HG03175 (cell line): ENCODE measurements at regions not wholly inside any gene's neighbourhood (a gene's known extent, or its start where the extent isn't known, plus 50 kb on each side); places are given as distances from the start of the nearest gene placed in this dataset.

Experiments
- ATAC-seq: cut with Tn5 transposase; IDR thresholded peaks from one replicate; pipeline ENCODE4 v1.9.1; 2021; ENCODE audit warnings: mild to moderate bottlenecking, moderate library complexity; ENCODE audit not compliant: unreplicated experiment

- no peak for ATAC-seq
Observed at GRCh38 chr15:38072007-38072347, 137.5 kb downstream of the TMCO5A start.

- peak; percentile 71 for ATAC-seq
Observed at GRCh38 chr15:38072348-38073177, 138.1 kb downstream of the TMCO5A start.

GRCh38 chr15:38073178-38073946, 138.9 kb downstream of the TMCO5A start:
- ATAC-seq, result no peak

GRCh38 chr15:38074029-38074428, 139.6 kb downstream of the TMCO5A start:
- ATAC-seq, result no peak

- ATAC-seq, result no peak
Observed at GRCh38 chr15:38075466-38075865, 141.0 kb downstream of the TMCO5A start.

- no peak for ATAC-seq
Observed at GRCh38 chr15:38076786-38077185, 142.3 kb downstream of the TMCO5A start.

- no peak for ATAC-seq
Observed at GRCh38 chr15:38079236-38079635, 144.8 kb downstream of the TMCO5A start.

- no peak for ATAC-seq
Observed at GRCh38 chr15:38080651-38081275, 146.3 kb downstream of the TMCO5A start.

- peak; percentile 77 for ATAC-seq
Observed at GRCh38 chr15:38084289-38084688, 149.8 kb downstream of the TMCO5A start.

- peak; percentile 88 for ATAC-seq
Observed at GRCh38 chr15:38085114-38085513, 150.7 kb downstream of the TMCO5A start.

- peak; percentile 26 for ATAC-seq
Observed at GRCh38 chr15:38085931-38086568, 151.6 kb downstream of the TMCO5A start.

GRCh38 chr15:38086611-38087010, 152.2 kb downstream of the TMCO5A start:
- ATAC-seq, result no peak

GRCh38 chr15:38088971-38089370, 154.5 kb downstream of the TMCO5A start:
- ATAC-seq, result no peak

GRCh38 chr15:38090223-38090622, 155.8 kb downstream of the TMCO5A start:
- ATAC-seq, result no peak

- ATAC-seq, result no peak
Observed at GRCh38 chr15:38090678-38091077, 156.2 kb downstream of the TMCO5A start.

- ATAC-seq, result no peak
Observed at GRCh38 chr15:38091078-38091645, 156.7 kb downstream of the TMCO5A start.

- no peak for ATAC-seq
Observed at GRCh38 chr15:38093931-38094330, 158.7 kb upstream of the SPRED1 start.

- no peak for ATAC-seq
Observed at GRCh38 chr15:38102972-38103371, 149.7 kb upstream of the SPRED1 start.

GRCh38 chr15:38103564-38103963, 149.1 kb upstream of the SPRED1 start:
- no peak for ATAC-seq

- no peak for ATAC-seq
Observed at GRCh38 chr15:38111070-38111469, 141.6 kb upstream of the SPRED1 start.

GRCh38 chr15:38112406-38112805, 140.2 kb upstream of the SPRED1 start:
- no peak for ATAC-seq
